IPS-NIHi7 (cell line): ENCODE measurements at regions not wholly inside any gene's neighbourhood (a gene's known extent, or its start where the extent isn't known, plus 50 kb on each side); places are given as distances from the start of the nearest gene placed in this dataset.

Source experiments
- DNase-seq: peaks from one replicate; pipeline ENCODE4 v3.0.0; 2012; ENCODE audit warnings: mixed read lengths; ENCODE audit errors: extremely low spot score

DNA sequence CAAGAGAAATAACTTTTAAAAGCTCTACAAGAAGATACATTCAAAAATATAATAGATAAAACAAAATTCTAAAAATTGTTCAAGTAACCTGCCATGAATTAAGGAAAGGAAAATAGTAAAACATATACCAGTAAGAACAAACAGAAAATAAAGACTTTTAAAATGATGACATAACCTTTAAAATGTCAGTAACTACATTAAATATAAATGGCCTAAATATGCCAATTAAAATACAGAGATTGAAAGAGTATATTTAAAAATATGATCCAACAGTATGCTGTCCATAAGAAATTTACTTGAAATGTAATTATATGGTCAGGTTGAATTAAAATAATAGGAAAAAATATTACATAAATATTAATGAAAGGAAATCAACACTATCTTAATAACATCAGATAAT is 911.7 kb upstream of the POU3F3 start:
- no peak for DNase-seq

DNA sequence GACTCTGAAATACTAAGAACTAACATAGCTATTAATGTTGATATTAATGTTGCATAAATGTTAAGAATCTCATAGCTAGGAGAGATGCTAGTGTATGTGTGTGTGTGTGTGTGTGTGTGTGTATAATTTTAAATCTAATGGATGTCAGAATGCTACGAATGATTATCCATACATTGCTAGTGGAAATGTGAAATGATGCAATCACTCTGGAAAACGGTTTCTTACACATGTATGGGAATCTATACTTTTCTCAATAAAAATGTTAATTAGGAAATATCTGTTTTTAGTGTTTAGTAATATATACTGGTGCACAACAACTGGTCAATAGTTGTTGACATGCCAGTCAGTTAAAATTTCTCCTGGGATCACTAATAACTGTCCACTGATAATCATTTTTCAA is 908.8 kb upstream of the POU3F3 start:
- no peak for DNase-seq

GRCh38 chr2:103959174-103960128 is 894.5 kb upstream of the POU3F3 start:
- peak; percentile 72 for DNase-seq

DNA sequence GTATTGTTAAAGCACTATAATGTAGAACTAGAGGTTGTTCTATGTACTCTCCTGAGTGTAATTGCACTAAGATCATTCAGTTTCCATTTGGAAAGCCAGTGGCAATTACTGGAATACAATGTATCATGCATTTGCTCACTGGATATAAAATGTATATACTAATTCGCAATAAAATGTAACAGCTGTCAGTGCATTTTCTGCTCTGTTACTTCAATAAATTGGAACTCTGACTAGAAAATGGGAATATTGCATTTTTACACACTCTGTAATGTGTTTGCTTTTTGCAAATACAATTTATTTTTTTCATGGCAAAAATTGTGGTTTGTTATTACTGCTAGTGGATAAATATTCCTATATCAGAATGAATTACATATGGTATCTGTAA is 893.8 kb upstream of the POU3F3 start:
- no peak for DNase-seq

- DNase-seq = no peak
These were observed 893.0 kb upstream of the POU3F3 start for GRCh38 chr2:103960951-103961350.

DNA sequence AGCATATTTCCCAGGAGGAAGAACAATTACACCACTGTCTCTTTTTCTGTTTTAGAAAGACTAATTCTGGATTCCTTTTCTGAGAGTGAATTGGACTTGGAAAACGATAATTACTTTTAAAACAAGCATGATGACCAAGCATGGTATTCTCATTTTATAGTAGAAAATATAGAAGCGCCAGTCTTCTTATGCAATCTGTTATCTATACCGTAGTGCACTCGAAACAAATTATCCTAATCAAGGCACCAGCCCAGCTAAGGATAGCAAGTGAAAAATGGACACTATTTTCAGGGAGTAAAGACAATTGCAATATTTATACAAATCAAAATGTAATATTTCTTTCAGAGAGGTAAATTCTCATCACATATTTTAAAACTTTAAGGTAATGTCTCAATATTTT is 892.1 kb upstream of the POU3F3 start:
- no peak for DNase-seq

DNA sequence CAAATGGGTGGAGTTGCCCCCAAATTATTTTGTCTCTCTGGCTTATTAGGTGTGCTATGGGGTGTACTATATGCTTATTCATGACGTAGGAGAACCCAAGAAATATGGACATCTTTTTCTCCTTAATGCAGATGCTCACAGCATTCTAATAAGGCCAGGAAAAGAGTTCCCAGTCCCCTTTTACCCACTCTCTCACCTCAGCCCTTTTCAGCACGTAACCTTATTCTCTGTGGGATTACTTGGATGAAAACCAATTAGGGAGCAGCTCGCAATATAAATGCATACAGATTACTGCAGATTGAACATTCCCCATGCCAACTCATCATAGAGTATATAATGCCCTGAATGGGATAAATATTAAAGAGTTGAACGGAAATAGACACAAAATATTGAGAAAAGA is 891.2 kb upstream of the POU3F3 start:
- DNase-seq = no peak

- no peak for DNase-seq
These were observed 890.7 kb upstream of the POU3F3 start for GRCh38 chr2:103963146-103963725.

DNA sequence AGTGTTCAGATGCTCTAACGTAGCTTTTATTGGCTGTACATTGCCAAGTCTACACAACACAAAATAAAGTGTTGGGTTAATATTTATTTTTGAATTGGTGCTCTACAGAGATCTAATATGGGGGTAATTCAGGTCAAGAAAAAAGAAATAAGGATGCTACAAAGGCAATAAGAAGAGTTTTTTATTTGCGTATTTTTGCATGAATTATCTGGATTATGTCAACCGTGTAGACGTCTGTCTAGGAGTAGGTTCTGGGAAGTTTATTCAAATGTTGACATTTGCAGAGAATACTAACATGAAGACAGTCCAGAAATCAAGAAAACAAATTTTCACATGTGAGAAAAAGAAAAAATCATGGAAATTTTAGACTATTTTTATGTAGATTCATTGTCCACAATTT is 876.7 kb upstream of the POU3F3 start:
- DNase-seq = no peak

GRCh38 chr2:103977668-103978067 is 876.2 kb upstream of the POU3F3 start:
- no peak for DNase-seq

GRCh38 chr2:103980401-103980800 is 873.5 kb upstream of the POU3F3 start:
- DNase-seq = no peak

DNA sequence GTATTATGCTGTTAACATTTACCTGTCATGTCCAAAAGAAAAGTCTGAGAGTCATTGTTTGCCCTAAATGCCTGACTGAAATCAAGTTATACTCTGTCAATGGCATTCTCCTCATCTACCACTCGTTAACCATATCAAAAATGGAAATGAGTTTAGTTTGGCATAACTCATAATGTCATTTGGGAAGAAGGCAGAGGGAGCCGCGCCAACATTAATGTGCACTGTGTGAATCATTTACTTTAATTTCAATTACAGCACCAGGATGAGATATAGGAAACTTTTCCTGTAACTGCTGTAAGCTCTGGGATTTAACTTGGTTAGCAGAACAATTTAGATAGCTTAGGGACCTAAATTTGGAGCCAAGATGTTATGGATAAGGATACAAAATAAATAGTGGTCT is 871.2 kb upstream of the POU3F3 start:
- DNase-seq = no peak

GRCh38 chr2:103986001-103986400 is 867.9 kb upstream of the POU3F3 start:
- DNase-seq = peak; percentile 10

DNA sequence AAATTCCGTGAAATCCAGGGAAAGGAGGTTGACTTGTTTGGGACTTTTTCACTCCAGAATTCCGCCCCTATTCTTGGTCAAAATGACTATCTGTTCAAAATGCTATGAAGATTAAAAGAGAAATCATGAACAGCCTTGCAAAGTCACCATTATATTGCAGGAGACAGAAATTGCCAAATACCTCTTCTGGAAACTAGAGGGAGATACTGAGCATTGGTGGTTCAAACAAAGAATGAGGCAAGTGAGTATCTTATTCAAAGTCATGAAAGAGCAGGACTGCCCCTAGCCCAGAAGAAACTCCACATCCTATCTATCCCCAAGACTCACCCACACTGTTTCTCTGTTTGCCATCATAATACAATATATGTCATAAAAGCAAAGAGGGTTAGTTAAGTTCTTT is 862.3 kb upstream of the POU3F3 start:
- DNase-seq = peak; percentile 52

GRCh38 chr2:104004821-104005220 is 849.1 kb upstream of the POU3F3 start:
- DNase-seq = no peak

- no peak for DNase-seq
These were observed 837.1 kb upstream of the POU3F3 start for GRCh38 chr2:104016801-104017200.

DNA sequence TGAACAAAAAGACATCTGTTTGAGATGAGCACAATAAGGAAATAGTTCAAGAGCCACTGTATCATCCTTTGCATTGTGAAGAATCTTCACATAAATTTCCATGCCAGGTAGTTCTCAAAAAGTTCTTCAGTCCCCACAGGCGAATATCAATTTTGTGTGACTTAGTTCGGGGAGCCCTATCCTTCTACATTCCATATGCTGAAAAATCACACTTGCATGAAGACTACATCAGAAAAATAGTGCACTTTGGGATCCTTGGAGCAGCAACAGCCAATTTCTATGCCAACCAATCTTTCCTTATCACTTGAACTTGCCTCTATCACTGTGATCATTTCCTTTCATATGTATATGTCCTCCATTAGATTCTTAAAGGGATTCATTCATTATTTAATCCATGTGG is 830.6 kb upstream of the POU3F3 start:
- no peak for DNase-seq

GRCh38 chr2:104023765-104024164 is 830.1 kb upstream of the POU3F3 start:
- no peak for DNase-seq

DNA sequence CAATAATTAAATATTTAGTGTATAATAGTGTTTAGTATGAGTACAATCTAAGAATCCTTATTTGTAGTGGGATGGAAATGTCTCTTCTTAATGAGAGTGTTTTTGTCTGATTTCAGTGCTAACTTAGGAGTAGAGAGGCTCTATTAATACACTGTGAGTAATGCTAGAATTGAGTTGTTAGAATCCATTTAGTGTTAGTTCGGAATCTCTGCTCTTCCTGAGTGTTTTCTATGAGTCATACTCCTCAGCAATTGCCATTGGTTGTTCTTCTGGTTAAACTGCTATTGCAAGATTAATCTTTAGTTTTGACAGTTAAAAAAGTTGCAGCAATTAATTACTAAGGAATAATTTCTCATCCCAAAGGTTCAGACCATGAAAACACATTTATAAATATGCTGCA is 828.6 kb upstream of the POU3F3 start:
- DNase-seq = no peak

GRCh38 chr2:104026725-104027124 is 827.2 kb upstream of the POU3F3 start:
- no peak for DNase-seq

DNA sequence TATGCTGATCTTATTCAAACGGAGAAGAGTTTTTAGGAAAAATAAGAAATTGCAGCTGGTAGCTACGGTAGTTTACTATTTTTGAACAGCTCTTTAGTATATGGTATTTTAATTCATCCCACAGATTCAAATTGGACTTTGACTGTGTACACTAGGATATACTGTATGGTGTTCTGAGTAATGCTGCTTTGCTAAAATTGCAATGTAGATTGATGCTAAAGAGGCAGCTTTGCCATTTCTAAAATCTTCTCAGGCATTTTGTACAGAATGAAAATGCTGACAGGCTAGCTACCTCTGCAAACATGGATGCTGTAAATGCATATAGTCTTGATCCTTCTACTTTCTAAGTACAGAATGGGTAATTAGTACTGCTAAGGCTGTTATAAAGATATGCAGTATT is 826.6 kb upstream of the POU3F3 start:
- no peak for DNase-seq

- DNase-seq = no peak
These were observed 825.9 kb upstream of the POU3F3 start for GRCh38 chr2:104028061-104028460.

- DNase-seq = no peak
These were observed 820.5 kb upstream of the POU3F3 start for GRCh38 chr2:104033399-104033798.
